Spleen (tissue), 7 donors: ENCODE measurements at regions not wholly inside any gene's neighbourhood (a gene's known extent, or its start where the extent isn't known, plus 50 kb on each side); places are given as distances from the start of the nearest gene placed in this dataset.

Source experiments
- CTCF ChIP-seq, 11 experiments: fragments of 200-600 bp in 7 of 11; fragments of 450-650 bp in 4 of 11; sonication (generic) in 4 of 11; IDR thresholded peaks in 8 of 11; conservative IDR thresholded peaks in 3 of 11; 1 replicate in 7 of 11; 2 replicates in 4 of 11; pipeline versions ENCODE4 v1.4.0 to v1.8.0; 2016 to 2021; ENCODE audit warnings: antibody characterized with exemption in 11 of 11, inconsistent platforms in 4 of 11, mild to moderate bottlenecking in 1 of 11
- POLR2A ChIP-seq, 3 donors: fragments of 450-650 bp; IDR thresholded peaks; one replicate each; pipeline ENCODE4 v1.5.1; 2017; ENCODE audit warnings: antibody characterized with exemption in 3 of 3, mild to moderate bottlenecking in 1 of 3
- donor health status: DM: no; HTN: no; CAD: no; lungs with moderate emphysema.
- donor health status: DM: no; HTN: no; CAD: no.
- donor health status: DM: no; HTN: no; CAD: no.

- TF ChIP-seq CTCF (IDR thresholded peaks at IDR 0.05 in 8 of 11, conservative IDR thresholded peaks at IDR 0.05 in 3 of 11) (no peak), POLR2A (IDR thresholded peaks at IDR 0.05) (no peak)
These were observed 51.0 kb upstream of the IRX5 start for GRCh38 chr16:54879681-54880080.
